ENCODE measurements at regions not wholly inside any gene's neighbourhood (a gene's known extent, or its start where the extent isn't known, plus 50 kb on each side); places are given as distances from the start of the nearest gene placed in this dataset.
"Not testable (repeated sequence)": the region's sequence is repeated elsewhere in the genome, so short reads cannot be mapped to it uniquely, and the experiment has no call there.

- not testable (repeated sequence) for TF ChIP-seq CTCF (conservative IDR thresholded peaks at IDR 0.05; ENCODE audit: low read depth, low read length); EZH2 (IDR thresholded peaks at IDR 0.05; ENCODE audit: low read length, unreplicated experiment); EZH2phosphoT487 (IDR thresholded peaks at IDR 0.05; ENCODE audit: borderline replicate concordance, low read length)
These were observed 108.2 kb upstream of the MSMB start for GRCh38 chr10:46154271-46154670.

Measured in PC-3 (cell line).